GM12878 (cell line): ENCODE measurements at regions not wholly inside any gene's neighbourhood (a gene's known extent, or its start where the extent isn't known, plus 50 kb on each side); places are given as distances from the start of the nearest gene placed in this dataset.

Source experiments
- CTCF ChIP-seq, 3 experiments: IDR thresholded peaks in 2 of 3; conservative IDR thresholded peaks in 1 of 3; 2 replicates each; pipeline ENCODE4 v1.5.1; 2011; ENCODE audit warnings: low read depth in 3 of 3, low read length in 3 of 3, mild to moderate bottlenecking in 3 of 3, control low read depth in 2 of 3, moderate library complexity in 2 of 3, inconsistent platforms in 1 of 3, mixed read lengths in 1 of 3; ENCODE audit not compliant: control insufficient read depth in 2 of 3, insufficient read depth in 1 of 3; ENCODE audit errors: extremely low read depth in 1 of 3
- EZH2 ChIP-seq: IDR thresholded peaks from 2 replicates; pipeline ENCODE4 v1.6.1; 2012; ENCODE audit warnings: low read depth, mild to moderate bottlenecking, control low read depth, inconsistent platforms, low read length, borderline replicate concordance; ENCODE audit not compliant: control insufficient read depth
- POLR2AphosphoS5 ChIP-seq: IDR thresholded peaks from 2 replicates; pipeline ENCODE4 v1.6.1; 2011; ENCODE audit warnings: mild to moderate bottlenecking, low read length, inconsistent platforms

DNA sequence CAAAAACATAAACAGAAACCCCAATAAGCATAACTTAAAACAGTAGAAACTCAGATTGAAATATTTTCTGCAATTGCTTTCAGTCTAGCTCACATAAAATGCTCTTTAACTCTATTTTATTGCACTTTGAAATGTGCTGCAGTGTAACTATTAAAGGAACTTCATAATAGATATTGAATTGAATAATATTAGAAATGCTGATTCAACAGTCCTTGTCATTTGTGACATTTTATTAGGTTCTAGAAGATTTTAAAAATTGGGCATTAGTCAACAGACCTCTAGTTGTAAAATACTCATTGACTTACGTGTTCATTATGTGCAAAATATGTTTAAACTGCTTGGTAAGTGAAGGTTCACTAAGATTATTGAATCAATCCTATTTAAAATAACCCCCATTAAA, 1422.3 kb downstream of the PLA2G4A start:
- no peak for TF ChIP-seq CTCF (IDR thresholded peaks at IDR 0.05 in 2 of 3, conservative IDR thresholded peaks at IDR 0.05 in 1 of 3; ENCODE audit: control insufficient read depth in 2 of 3, extremely low read depth in 1 of 3, insufficient read depth in 1 of 3, low read depth in 3 of 3, low read length in 3 of 3)
- TF ChIP-seq POLR2AphosphoS5: no peak
- no peak for TF ChIP-seq EZH2
